AG04450 (cell line): ENCODE measurements at regions not wholly inside any gene's neighbourhood (a gene's known extent, or its start where the extent isn't known, plus 50 kb on each side); places are given as distances from the start of the nearest gene placed in this dataset.

Source experiments
- CTCF ChIA-PET: fragments of 300-600, 350-600 bp; formaldehyde crosslinking; extraction: SDS; loops from one replicate; lab custom pipeline; 2022; ENCODE audit warnings: antibody characterized with exemption, inconsistent platforms; lab: Charles Lee
- POLR2A ChIA-PET: fragments of 350-600 bp; formaldehyde crosslinking; extraction: SDS; loops from one replicate; lab custom pipeline; 2021; ENCODE audit warnings: antibody characterized with exemption, inconsistent platforms; lab: Yijun Ruan, JAX
- DNase-seq: peaks from one replicate; pipeline ENCODE4 v3.0.0-alpha.2; 2011; ENCODE audit warnings: low read depth, low spot score
- H3K27ac ChIP-seq: one replicate; pipeline ENCODE4 v1.5.1; 2012; ENCODE audit warnings: low read depth, low read length, control low read depth
- H3K27me3 ChIP-seq: one replicate; pipeline ENCODE4 v1.6.0; 2012; ENCODE audit warnings: low read length; ENCODE audit not compliant: control insufficient read depth, insufficient read depth
- H3K4me3 ChIP-seq: 2 replicates; pipeline ENCODE4 v1.5.1; 2011; ENCODE audit warnings: mild to moderate bottlenecking, low read depth, low read length, control low read depth
- H3K9me3 ChIP-seq: 2 replicates; pipeline ENCODE4 v1.5.1; 2012; ENCODE audit warnings: low read length; ENCODE audit not compliant: control insufficient read depth, insufficient read depth
- CTCF ChIP-seq: IDR thresholded peaks from 2 replicates; pipeline ENCODE4 v1.5.1; 2011; ENCODE audit warnings: low read depth, low read length, control low read depth, inconsistent platforms

- H3K27me3 ChIP-seq = no peaks in the 10 kb centered on the region
- CTCF ChIA-PET = interaction anchor here (0.6 to 1.0 kb wide), 2 partner anchors 30 to 487 kb away, joined by 3 to 5 read pairs; no protein-coding TSS in a partner anchor
- H3K4me3 ChIP-seq = no peak overlapping the region
- POLR2A ChIA-PET = no interaction called here
- TF ChIP-seq CTCF = no peak
- no peak for DNase-seq
- no peak overlapping the region for H3K27ac ChIP-seq
- H3K9me3 ChIP-seq = no peaks in the 10 kb centered on the region
These were observed 1915.7 kb upstream of the CELF4 start for GRCh38 chr18:39481281-39481680.

- Histone ChIP-seq H3K4me3 (no peak overlapping the region), H3K27me3 (no peaks in the 10 kb centered on the region), H3K9me3 (no peaks in the 10 kb centered on the region), H3K27ac (no peak overlapping the region)
- no peak for TF ChIP-seq CTCF
- ChIA-PET POLR2A (no interaction called here), CTCF (interaction anchor here (1.0 kb wide), 1 partner anchor 29 kb away, joined by 3 read pairs; no protein-coding TSS in a partner anchor)
- DNase-seq = peak; percentile 24
These were observed 1915.0 kb upstream of the CELF4 start for GRCh38 chr18:39480494-39481195.

GRCh38 chr18:39464006-39464405 is 1898.4 kb upstream of the CELF4 start:
- no peak for TF ChIP-seq CTCF
- Histone ChIP-seq H3K9me3 (no peaks in the 10 kb centered on the region), H3K4me3 (no peak overlapping the region), H3K27me3 (no peaks in the 10 kb centered on the region), H3K27ac (no peak overlapping the region)
- ChIA-PET POLR2A (interaction anchor here (0.5 kb wide), 1 partner anchor 11 kb away, joined by 6 read pairs; no protein-coding TSS in a partner anchor), CTCF (interaction anchor here (0.6 kb wide), 1 partner anchor 501 kb away, joined by 3 read pairs; no protein-coding TSS in a partner anchor)
- no peak for DNase-seq

- CTCF ChIA-PET = no interaction called here
- no peak for DNase-seq
- no peak for TF ChIP-seq CTCF
- H3K27me3 ChIP-seq = no peaks in the 10 kb centered on the region
- H3K27ac ChIP-seq = no peak overlapping the region
- no peak overlapping the region for H3K4me3 ChIP-seq
- H3K9me3 ChIP-seq = no peaks in the 10 kb centered on the region
- POLR2A ChIA-PET = no interaction called here
These were observed 1896.8 kb upstream of the CELF4 start for GRCh38 chr18:39462436-39462835.

- POLR2A ChIA-PET = no interaction called here
- Histone ChIP-seq H3K4me3 (no peak overlapping the region), H3K9me3 (no peaks in the 10 kb centered on the region), H3K27me3 (no peaks in the 10 kb centered on the region), H3K27ac (no peak overlapping the region)
- no peak for DNase-seq
- no peak for TF ChIP-seq CTCF
- CTCF ChIA-PET = no interaction called here
These were observed 1894.5 kb upstream of the CELF4 start for GRCh38 chr18:39460136-39460535.
